GM19438 (cell line): ENCODE measurements at regions not wholly inside any gene's neighbourhood (a gene's known extent, or its start where the extent isn't known, plus 50 kb on each side); places are given as distances from the start of the nearest gene placed in this dataset.
"Not testable (repeated sequence)": the region's sequence is repeated elsewhere in the genome, so short reads cannot be mapped to it uniquely, and the experiment has no call there.

Experiments used
- ATAC-seq: cut with Tn5 transposase; IDR thresholded peaks from one replicate; pipeline ENCODE4 v1.9.1; 2021; ENCODE audit warnings: low read depth; ENCODE audit not compliant: unreplicated experiment

DNA sequence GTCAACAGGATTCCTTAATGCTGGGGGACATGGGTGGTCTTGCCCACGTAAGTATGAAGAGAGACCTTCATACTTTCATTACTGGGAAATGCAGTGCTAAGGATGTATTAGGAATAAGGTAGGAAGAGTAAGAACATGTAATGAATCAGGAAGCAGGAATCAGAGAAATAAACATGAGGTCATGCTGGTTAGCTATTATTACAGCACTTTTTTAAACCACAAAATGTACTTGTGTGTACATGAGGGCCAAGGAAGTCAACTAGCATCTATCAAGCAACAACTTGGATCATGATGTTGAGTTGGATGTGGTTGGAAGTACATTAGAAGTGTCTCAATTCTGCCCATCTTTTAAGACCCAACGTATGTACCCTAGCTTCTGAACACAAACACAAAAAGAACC, 63.5 kb upstream of the E2F3 start:
- ATAC-seq, result no peak

DNA sequence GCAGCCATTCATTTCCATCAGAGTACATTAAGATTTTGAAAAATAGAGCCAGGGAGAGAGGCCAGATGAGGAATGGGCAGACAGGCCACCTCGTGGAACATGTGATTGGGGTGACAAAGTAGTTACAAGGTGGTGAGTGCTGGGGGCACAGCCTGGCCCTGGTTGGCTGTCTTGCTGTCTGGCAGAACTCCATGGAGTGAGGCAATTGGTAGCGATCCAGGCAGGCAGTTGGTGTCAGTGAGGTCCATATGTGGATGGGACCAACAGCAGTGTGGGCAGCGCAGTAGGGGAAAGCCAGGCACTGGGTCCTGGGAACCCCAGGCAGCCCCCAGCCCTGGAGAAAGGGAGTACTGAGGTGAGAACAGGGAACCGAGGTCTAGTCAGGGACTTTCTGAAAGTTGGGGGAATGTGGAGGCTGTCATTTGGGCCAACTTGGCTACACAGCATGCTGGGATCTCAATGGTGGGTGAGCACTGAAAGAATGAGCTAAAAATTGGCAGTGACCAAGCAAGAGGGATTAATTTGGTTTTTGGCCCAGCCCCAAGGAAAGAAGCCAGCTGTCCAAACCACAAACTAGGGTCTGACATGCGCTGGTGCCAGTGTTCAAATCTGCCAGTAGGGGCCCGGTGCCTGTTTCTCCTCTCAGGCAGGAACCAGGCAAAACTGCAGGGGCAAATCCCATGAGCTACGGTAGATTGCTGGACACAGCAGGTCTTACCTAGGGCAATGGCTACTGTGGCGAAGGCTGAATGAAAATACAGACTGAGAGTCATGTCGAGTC, 61.4 kb upstream of the E2F3 start:
- ATAC-seq, result no peak

DNA sequence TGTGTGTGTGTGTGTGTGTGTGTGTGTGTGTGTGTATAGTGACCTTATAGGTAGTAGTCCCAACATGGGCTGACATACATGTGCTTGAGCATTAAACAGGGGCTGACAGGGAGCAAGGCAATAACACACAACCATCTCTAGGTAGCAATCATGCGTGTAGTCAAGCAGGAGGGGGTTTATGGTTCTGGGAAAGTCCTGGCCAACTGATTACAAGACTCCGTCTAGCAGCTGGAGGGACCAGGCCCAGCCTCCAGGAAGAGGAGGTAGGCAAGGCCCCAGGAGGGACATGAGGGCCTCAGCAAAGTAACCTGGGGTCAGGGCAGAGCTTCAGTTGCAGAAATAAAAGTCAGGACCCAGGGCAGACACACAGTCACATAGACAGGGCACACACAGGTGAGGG, 60.6 kb upstream of the E2F3 start:
- ATAC-seq, result no peak

DNA sequence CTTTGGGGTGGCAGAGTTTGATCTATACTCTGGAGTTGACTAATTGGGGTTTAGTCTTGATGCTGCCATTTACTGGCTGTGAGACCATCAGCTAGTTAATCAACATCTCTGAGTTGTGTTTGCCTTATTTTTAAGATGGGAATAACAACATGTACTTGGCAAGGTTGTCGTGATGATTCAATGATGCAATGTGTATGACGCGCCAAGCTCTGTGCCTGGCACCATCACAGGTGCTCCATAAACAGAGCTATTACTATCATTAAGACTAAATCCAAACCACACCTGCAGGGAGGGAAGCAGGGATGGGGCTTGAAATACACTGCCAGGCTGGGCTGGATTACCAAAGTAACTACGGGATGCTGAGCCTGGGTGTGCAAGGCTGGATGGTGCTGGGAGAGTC, 60.1 kb upstream of the E2F3 start:
- no peak for ATAC-seq

DNA sequence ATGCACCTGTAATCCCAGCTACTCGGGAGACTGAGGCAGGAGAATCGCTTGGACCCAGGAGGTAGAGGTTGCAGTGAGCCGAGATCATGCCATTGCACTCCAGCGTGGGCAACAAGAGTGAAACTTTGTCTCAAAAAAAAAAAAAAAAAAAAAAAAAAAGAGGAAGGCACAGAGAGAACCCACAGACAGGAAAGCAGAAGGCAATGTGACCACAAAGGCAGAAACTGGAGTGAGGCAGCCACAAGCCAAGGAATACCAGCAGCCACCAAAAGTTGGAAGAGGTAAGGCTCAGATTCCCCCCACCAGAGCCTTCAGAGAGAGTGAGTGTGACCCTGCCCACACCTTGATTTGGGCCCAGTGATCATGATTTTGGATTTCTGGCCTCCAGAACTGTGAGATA, 54.7 kb upstream of the E2F3 start:
- ATAC-seq, result not testable (repeated sequence)

DNA sequence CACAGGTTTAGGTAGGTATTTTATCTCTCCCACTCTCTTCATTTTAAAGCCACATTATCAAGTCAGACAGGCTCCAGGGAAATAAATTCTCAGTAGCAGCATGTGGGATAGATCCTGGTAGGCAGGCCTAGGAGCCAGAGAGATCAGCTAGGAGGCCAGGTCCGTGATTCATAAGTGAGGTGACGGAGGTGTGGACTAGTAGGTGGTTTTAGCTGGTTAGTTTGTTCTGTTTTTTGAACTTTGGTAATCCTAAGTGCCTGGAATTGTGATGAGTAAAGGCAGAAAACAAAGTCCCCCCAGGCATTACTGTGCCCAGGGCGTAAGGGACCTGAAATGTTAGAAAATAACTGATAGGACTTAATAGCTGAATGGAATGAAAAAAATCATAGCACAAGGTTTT, 53.6 kb upstream of the E2F3 start:
- ATAC-seq, result no peak

DNA sequence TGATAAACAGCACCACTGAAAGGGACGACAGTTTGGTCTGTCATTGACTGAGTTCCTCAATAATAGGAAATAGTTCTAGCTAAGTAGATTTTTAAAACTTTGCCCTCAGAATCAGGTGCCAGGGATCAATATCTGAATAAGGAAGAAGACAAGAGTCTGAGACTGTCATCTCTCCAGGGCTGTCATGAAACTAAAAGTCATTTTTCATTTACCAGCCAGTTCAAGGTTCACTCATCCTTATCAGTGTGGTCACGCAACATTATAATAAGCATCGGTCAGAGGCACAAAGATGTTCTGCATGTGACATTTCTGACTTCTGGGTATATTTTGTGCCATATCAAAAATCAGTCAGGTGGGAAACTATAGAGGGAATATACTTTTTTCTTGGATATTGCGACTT, 52.5 kb upstream of the E2F3 start:
- no peak for ATAC-seq

DNA sequence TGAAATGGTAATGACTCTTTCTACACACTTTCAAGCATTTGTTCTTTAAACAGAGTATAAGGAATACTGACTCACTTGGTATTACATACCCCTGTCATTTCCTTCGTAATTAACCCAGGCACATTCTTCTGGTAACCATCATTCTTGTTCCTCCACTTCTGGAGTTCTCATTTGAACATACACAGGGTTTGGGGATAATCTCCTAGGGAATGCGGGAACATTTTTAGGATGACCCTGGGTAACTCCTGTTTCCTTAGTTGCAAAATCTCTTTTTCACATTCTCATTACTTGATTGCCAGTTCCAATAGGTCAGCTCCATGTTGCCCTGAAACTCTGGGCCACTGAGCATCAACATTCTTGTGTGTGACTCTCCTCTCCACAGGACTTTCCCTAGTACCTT, 51.5 kb upstream of the E2F3 start:
- no peak for ATAC-seq

DNA sequence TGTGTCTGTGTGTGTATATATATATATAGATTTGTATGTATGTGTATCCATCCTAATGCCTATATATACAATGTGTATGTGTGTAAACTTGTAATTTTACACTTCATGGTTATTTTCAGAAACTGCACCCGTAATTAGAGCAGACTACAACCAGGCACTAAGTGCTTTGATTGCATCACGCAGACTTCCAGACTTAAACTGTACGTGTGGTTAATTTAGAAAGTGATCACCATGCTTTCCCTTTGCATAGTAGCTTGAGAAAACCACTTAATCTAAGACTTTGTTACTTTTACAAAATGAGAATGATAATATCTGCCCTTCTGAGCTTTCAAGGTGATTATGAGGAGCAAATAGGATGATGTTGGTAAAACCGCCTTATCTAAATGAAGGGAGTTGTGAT, 50.1 kb upstream of the E2F3 start:
- no peak for ATAC-seq
